Activated CD4-positive, alpha-beta T cell treated with anti-CD3 and anti-CD28 coated beads, Interleukin-2, amount 50 U/mL, for 1 hour (primary cell): ENCODE measurements at regions not wholly inside any gene's neighbourhood (a gene's known extent, or its start where the extent isn't known, plus 50 kb on each side); places are given as distances from the start of the nearest gene placed in this dataset.

Experiments
- DNase-seq: peaks from one replicate; pipeline ENCODE4 v3.0.0-alpha.2; 2020

DNA sequence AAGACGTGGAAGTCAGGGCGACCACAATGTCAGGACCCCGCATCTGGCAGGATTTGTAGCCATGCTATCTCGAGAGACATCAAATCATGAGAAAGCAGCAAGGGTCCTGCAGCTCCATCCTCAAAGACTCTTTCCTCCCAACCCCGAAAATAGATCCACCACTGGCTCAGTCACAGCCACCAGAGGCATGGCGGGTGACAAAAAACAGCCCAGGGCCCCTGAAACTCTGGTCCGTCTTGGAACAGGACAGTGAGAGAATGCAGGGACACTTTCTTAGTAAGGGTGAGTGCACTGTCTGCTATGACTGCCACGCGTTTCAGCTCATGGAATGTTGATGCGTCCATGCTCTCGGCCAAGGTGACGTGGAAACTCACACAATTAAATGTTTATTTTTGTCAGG, 220.9 kb downstream of the IRX2 start:
- no peak for DNase-seq

DNA sequence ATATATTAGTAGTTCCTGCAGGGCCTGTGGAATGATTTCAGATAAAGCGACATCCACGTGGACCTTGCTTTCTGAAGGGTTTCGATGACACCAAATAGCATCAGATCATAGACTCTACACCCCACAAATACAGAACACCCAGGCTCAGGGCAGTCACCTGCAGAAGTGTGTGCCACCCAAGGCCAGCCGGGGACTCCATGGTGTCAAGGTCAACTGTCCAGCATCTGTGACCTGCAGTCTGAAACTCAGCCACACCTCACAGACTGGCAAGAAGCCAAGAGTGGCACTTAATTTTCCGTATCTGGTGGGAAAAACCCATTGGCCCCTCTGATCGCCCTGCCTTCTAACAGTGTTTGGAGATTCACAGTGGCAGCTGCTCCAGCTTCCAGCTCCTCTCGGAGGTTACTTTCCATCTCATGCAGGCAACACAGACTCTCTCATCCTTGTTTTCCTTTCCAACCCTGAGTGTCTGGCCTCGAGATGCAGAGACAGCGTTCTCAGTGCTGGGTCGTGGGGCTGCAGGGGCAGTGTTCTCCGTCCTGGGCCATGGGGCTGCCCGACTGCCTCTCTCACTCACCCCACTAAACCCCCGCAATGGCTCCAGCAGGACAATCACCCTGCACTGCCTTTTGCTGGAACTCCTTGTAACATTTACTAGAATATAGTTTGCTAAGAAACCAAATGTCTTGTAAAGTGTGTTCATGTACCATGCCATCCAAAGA, 221.9 kb downstream of the IRX2 start:
- no peak for DNase-seq

- no peak for DNase-seq
Measured at GRCh38 chr5:2525351-2525750, 226.1 kb downstream of the IRX2 start.

DNA sequence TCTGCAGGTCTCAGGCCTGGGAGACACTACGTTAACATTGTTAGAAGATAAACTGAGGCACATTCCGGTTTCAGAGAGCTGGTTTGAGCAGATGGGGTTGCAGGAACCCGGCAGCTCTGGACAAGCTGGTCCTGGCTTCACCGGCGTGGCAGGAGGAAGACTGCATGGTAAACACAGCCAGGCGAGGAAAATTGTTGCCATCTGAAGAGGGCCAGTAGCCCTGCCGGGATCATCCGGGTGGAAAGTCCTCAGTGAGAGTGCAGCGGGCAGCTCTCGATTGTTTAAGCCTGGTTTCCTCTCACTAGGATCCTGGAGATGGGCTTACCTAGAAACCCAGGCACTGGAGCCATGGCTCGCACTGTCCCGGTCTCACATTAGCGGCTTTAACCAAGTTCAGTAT, 226.9 kb downstream of the IRX2 start:
- DNase-seq: no peak

DNA sequence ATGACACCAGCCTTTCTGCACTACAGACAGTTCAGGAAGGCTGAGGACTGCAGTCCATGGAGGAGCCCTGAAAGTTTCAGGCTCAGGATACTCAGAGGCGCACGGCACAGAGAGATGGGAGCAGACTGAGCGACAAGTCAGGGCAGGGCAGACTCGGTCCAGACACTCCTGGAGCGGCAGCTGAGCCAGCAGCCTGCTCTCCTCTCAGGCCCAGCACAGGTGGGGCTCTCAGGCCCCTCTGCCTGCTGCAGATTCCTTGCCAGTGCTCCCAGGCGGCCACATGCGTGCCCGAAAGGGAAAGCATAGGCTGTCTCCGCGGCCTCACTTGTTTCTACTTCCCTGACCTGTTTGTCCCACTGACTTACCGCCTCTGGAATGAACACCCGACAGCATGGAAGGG, 228.3 kb downstream of the IRX2 start:
- DNase-seq: no peak

- DNase-seq: no peak
Measured at GRCh38 chr5:2522372-2522771, 229.1 kb downstream of the IRX2 start.

DNA sequence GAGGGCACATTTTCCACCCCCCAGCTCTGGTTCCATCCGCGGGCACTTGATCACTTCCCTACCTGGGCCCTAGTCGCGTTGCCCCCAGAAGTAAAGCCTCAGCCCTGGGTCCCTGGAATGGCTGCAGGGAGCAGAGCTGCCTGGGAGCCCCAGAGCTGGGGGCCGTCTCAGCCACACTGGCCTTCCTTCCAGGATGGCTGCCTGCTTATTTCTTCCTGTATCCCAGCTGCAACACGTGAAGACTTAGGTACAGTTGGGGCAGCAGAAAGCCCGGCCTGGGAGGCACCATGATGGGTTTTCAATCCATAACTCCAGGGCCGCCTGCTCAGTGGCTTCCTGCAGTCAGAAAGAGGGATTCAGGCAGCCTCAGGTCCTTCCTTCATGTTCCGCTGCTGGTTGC, 232.3 kb downstream of the IRX2 start:
- DNase-seq: no peak

DNA sequence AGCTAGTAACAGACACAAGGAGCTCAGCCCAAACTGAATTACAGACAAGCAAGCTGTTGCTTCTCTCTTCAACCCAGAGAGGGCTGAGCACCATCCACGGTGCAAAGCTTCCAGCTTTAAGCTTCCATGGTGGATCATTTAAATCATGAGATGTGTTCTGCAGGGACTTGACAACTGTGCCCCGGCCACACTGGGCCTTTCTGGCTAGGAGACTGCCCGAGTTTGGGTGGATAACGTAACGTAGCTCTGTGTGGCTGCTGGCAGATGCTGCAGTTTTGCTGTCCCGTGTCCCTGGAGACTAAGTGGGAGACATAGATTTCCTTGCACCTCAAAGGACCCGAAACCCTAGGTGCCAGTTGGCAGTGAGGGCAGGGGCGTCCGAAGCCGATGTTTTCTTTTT, 234.0 kb downstream of the IRX2 start:
- no peak for DNase-seq

DNA sequence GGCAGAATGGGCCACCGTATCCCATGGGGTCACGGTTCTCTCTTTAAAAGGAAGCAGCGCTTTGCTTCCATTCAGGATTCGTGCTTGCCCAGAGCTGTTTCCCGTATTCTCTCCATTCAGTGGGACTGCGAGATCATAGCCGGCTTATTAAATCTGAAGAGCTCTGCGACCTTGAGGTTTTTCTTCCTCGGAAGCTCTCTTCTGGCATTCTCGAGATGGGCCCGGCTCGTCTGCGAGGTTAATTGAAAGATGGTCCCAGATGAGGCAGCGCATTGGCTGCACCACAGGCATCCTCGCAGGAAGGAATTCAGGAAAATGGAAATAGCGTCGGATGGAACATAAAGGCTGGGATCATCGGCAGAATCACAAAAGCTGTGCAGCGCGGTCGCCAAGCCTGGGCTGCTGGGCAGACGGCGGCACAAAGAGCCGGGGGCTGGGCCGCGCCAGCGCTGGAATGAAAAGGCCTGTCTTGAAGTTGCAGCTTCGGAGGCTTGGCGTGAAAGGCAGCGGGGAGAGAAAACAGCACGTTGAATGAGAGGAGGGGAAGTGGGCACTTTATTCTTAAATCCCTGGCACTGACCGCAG, 236.2 kb downstream of the IRX2 start:
- DNase-seq: no peak

DNA sequence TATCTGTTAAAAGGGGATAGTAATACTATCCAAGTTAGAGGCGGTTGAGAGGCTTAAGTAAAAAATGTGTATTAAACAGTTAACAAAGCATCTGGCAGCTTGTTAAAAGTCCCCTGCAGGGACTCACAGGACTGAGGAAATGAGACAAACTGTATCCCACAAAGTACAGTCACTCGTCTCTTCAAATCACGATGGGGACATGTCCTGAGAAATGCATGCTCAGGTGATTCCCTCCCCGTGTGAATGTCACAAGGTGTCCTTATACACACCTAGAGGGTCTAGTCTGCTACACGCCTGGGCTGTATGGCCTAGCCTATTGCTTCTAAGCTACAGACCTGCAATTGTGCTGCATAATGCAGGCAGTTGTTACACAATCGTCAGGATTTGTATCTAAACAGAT, 237.0 kb downstream of the IRX2 start:
- no peak for DNase-seq

- no peak for DNase-seq
Measured at GRCh38 chr5:2511706-2512105, 239.8 kb downstream of the IRX2 start.

- DNase-seq: no peak
Measured at GRCh38 chr5:2511126-2511525, 240.4 kb downstream of the IRX2 start.

DNA sequence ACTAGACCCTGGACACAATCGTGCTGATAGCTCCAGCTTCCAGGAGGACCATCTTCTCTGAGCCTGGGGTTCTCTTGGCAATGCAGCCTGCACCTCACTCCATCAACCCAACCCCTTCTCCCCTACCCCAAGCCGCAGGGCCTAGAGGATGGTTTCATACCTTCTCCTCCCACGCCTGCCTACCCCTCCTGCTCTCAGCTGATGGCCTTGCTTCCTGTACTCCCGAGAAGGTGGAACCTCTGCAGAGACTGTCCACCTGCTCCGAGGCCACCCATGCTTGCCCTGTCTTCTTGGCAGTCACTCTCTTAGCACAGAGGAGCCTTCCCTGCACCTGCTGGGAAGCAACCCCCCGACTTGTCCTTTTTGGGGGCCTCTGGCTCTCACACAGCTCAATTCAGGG, 241.9 kb downstream of the IRX2 start:
- DNase-seq: no peak

DNA sequence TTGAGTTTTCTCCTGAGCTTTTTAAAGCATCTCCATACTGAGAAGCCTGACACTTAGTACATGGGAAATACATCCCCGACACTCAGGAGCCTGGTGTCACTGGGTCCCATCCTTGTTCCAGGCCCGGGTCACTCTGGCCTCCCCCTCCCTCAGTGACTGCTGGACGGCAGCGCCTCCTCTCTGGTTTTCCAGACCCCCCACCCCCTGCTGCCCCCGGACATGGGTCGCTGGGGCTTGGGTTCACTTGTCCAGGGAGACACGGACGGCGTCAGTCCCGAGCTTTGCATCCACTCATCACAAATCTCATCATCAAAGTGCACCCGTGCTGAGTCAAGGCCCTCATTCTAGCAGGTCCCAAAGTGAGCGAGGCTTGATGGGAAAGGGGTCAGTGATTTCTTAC, 243.0 kb downstream of the IRX2 start:
- no peak for DNase-seq

DNA sequence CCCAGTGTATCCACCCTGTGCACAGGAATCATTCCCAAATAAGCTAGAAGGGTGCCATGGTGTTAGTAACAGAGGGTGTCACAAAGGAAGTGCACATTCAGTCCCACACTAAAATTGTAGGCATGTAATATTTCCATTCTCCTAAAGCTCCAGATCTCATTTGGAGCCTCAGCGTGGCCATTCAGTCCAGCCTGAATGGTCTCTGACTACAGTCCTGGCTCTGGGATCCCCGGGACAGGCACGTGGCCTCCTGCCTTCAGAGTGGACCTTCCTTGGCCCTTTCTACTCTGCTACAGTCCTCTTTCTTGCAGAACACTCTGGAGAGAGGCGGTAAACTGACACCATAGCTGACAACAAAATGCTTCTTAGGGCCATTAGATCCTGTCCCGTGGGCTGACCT, 243.9 kb downstream of the IRX2 start:
- no peak for DNase-seq

DNA sequence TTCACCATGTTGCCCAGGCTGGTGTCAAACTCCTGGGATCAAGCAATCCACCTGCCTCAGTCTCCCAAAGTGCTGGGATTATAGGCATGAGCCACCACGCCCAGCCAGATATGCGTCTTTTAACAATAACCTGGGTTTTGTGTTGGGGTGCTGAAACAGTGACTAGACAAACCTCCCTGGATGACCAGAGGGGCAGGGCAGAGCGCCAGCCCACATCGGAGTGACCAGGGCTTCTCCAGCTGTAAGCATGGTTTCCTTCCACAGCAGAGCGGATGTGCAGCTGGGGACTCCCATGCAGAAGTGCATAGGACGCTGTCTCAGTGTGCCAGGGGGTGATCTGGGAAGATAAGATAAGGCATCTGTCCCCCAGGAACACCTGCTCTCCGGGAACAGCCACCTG, 244.9 kb downstream of the IRX2 start:
- no peak for DNase-seq

DNA sequence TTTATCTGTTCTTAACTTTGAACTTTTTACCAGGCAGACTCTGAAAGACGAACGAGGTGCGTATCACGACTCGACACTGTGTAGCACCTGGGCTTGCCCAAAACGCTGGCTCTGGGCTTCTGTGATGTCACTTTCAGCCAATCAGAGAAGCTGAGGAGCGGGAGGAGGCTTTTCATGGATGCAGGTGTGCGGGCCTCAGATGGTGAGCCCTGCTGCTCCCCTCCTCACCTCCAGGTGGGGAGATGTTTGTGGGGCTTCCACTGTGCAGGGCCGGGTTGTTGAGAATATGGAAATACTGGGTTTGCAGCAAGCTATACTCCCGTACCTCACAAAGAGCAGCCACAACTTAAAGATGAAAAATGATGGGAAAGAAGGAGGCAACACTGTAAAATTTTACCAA, 246.3 kb downstream of the IRX2 start:
- no peak for DNase-seq

DNA sequence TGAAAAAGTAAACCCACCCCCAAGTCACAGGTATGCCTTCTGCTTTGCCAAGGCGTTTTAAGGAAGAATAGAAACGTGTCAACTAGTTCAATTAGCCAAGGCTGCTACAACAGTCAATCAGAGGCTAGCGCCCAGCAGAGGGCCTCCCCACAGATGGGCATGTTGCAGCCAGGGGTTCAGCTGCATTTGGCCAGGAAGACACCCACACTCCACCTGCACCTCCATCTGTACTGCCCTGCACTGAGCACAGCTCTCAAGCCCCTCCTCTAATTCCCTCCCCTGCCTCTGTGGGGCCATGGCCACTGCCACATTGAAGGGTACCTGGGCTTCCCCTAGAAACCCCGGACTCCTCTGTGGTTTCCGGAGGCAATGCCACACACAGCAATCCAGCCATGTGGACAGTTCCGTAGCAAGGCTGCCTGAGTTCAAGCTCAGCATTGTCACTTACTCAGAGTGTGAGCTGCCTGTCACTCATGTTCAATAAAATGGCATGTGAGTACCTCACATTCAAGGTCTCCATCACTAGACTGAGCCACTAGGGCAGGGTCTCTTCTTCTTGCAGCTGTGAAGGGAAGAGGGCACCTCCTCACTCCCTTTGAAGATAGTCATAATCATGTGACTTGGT, 248.4 kb downstream of the IRX2 start:
- DNase-seq: no peak

DNA sequence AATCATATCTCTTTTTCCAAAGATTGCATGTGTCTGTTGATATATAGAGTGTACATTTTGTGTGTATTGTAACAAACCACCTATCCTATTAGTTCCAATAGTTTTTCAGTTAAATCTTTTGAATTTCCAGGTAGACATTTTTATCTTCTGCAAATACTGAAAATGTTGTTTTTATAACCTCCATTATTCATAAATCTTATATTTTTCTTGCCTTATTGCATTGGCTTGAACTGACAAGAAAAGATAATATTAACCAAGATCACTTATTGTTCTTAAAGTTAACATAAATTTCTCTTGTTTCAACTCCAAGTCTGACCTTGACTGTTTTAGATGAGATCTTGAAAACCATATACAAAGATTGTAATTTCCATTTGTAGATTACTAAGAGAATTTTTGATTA, 251.6 kb downstream of the IRX2 start:
- no peak for DNase-seq

GRCh38 chr5:2496891-2497290, 254.6 kb downstream of the IRX2 start:
- no peak for DNase-seq

DNA sequence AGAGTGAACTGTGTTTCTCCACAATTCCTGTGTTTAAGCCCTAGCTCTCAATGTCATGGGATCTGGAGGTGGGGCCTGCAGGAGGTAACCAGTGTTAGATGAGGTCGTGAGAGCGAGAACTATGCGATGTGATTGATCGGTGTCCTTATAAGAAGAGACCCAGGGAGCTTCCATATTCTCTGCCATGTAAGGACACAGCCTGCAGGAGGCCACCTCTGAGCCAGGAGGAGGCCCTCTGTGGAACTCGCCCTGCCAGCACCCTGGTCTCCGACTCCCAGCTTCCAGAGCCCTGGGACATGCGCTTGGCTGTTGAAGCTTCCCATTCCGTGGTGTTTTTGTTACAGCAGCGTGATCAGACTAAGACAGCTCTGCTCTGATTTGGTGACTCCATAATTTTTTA, 255.4 kb downstream of the IRX2 start:
- no peak for DNase-seq

DNA sequence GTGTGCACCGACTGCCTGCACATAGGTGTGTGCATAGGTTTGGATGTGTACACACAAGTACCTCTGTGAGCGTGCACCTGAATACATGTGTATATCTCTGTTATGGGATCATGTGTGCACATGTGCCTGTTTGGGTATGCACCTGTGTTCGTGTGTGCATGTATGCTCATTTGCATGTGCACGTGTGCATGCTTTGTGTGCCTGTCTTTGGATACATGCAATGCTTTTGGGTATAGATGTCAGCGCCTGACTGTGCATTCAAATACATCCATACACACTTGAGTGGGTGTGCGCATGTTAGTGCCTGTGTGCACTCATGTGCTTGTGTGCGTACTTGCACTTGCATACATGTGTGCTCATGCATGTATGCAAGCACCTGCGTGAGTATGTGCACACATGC, 258.1 kb downstream of the IRX2 start:
- no peak for DNase-seq

DNA sequence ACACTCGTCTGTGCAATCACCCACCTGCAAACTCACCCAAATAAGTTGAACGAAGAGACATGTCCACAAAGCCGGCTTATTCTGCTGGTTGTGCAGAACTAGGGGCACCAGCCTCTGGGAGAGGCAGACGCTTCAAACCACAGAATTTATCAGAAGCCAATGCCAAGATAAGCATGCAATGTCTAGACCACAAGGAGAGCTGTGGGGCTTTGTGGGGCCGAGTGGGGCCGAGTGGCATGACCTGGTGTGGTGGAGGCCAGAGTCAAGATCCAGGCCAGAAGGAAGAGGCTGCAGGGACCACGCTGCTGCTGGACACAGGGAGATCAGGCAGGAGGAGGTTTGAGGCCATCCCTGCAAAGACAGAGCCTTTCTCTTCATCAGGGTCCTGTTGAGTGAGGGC, 259.0 kb downstream of the IRX2 start:
- DNase-seq: no peak

GRCh38 chr5:2491846-2492245, 259.6 kb downstream of the IRX2 start:
- no peak for DNase-seq

- DNase-seq: no peak
Measured at GRCh38 chr5:2489306-2489705, 262.2 kb downstream of the IRX2 start.
